Keratinocyte (primary cell): ENCODE measurements at regions not wholly inside any gene's neighbourhood (a gene's known extent, or its start where the extent isn't known, plus 50 kb on each side); places are given as distances from the start of the nearest gene placed in this dataset.

ENCODE experiments used
- DNase-seq: peaks from one replicate; pipeline ENCODE4 v3.0.0-alpha.2; 2011; ENCODE audit warnings: low read depth, missing footprints, low spot score
- FAIRE-seq: peaks from 2 replicates; lab custom pipeline; 2011; peaks lifted over from hg19 to GRCh38; lab: Jason Lieb, UNC
- H2AFZ ChIP-seq: 2 replicates; pipeline ENCODE4 v1.6.0; 2012; ENCODE audit warnings: low read length, control low read depth, inconsistent platforms; ENCODE audit not compliant: control insufficient read depth
- H3K27ac ChIP-seq: 2 replicates; pipeline ENCODE4 v1.5.1; 2011; ENCODE audit warnings: low read length; ENCODE audit not compliant: control insufficient read depth, insufficient read depth
- H3K27me3 ChIP-seq: 3 replicates; pipeline ENCODE4 v1.6.0; 2011; ENCODE audit warnings: low read length; ENCODE audit not compliant: control insufficient read depth, insufficient read depth; ENCODE audit errors: extremely low read depth
- H3K36me3 ChIP-seq, 2 experiments: 2 replicates in 1 of 2; 3 replicates in 1 of 2; pipeline ENCODE4 v1.5.1; 2011; ENCODE audit warnings: low read length in 2 of 2, mild to moderate bottlenecking in 1 of 2; ENCODE audit not compliant: control insufficient read depth in 2 of 2, insufficient read depth in 2 of 2; ENCODE audit errors: extremely low read depth in 1 of 2
- H3K4me1 ChIP-seq: 3 replicates; pipeline ENCODE4 v1.5.1; 2011; ENCODE audit warnings: low read length; ENCODE audit not compliant: control insufficient read depth, insufficient read depth; ENCODE audit errors: extremely low read depth
- H3K4me2 ChIP-seq: 3 replicates; pipeline ENCODE4 v1.6.0; 2011; ENCODE audit warnings: low read depth, low read length; ENCODE audit not compliant: control insufficient read depth, insufficient read depth; ENCODE audit errors: extremely low read depth
- H3K4me3 ChIP-seq, 3 experiments: fragments of 200-600 bp in 1 of 3; sonication (generic) in 1 of 3; 2 replicates in 2 of 3; 3 replicates in 1 of 3; pipeline ENCODE4 v1.5.1; 2011 to 2016; ENCODE audit warnings: low read length in 3 of 3, mild to moderate bottlenecking in 3 of 3, control low read depth in 2 of 3, inconsistent platforms in 1 of 3, low read depth in 1 of 3, mixed read lengths in 1 of 3, mixed run types in 1 of 3, moderate library complexity in 1 of 3; ENCODE audit not compliant: control insufficient read depth in 2 of 3, insufficient read depth in 2 of 3; ENCODE audit errors: extremely low read depth in 1 of 3
- H3K79me2 ChIP-seq: 2 replicates; pipeline ENCODE4 v1.6.0; 2012; ENCODE audit warnings: low read length; ENCODE audit not compliant: control insufficient read depth, insufficient read depth
- H3K9ac ChIP-seq: 3 replicates; pipeline ENCODE4 v1.6.0; 2011; ENCODE audit warnings: low read length; ENCODE audit not compliant: control insufficient read depth, insufficient read depth; ENCODE audit errors: extremely low read depth
- H3K9me1 ChIP-seq: 3 replicates; pipeline ENCODE4 v1.6.0; 2011; ENCODE audit warnings: low read length; ENCODE audit not compliant: control insufficient read depth, insufficient read depth; ENCODE audit errors: extremely low read depth
- H3K9me3 ChIP-seq: 2 replicates; pipeline ENCODE4 v1.5.1; 2012; ENCODE audit warnings: low read depth, low read length; ENCODE audit not compliant: control insufficient read depth
- H4K20me1 ChIP-seq: 3 replicates; pipeline ENCODE4 v1.6.0; 2011; ENCODE audit warnings: low read length; ENCODE audit not compliant: control insufficient read depth, insufficient read depth; ENCODE audit errors: extremely low read depth
- EZH2 ChIP-seq: IDR thresholded peaks from one replicate; pipeline ENCODE4 v1.6.1; 2012; ENCODE audit warnings: inconsistent platforms, mild to moderate bottlenecking, low read length, moderate library complexity
- dilution Hi-C: fragments of 300-500 bp; cut with MboI; formaldehyde crosslinking; loops from one replicate; pipeline ENCODE4 v1.7.0; 2020; ENCODE audit warnings: low sequenced_read_pairs; ENCODE audit not compliant: extremely low pct_ligation_motif_present
- TF ChIP-seq, protein P1 (sequence below), 3 experiments: IDR thresholded peaks in 1 of 3; conservative IDR thresholded peaks in 1 of 3; optimal IDR thresholded peaks in 1 of 3; 2 replicates in 2 of 3; 3 replicates in 1 of 3; pipeline versions ENCODE3 to v1.5.1; 2011; ENCODE audit warnings: low read length in 3 of 3, mild to moderate bottlenecking in 3 of 3, moderate library complexity in 2 of 3, control low read depth in 1 of 3, inconsistent platforms in 1 of 3; ENCODE audit not compliant: insufficient read depth in 2 of 3; ENCODE audit errors: extremely low read depth in 1 of 3

DNA sequence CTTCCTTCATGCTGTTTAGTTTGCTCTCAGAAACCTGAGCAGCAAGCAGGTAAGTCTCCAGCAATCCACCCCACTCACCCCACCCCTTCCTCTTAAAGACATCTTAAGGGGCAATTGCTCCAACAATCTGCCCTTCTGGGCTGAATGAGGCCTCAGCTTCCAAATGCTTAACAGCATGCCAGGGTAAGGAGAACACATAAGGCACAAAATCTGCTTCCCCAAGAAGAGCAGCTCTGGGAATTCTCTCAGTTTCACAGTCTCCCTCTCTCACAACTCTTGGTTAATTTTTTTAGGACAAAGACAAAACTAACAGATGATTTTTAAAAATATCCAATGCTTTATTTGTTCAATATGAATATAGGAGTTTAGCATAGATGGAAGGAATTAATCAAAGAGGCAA lies 288.9 kb upstream of the CCDC196 start:
- Histone ChIP-seq H3K4me2 (no peak overlapping the region), H3K9me3 (peaks cover 2% of the 10 kb centered on the region), H3K4me1 (no peaks in the 10 kb centered on the region), H4K20me1 (no peaks in the 10 kb centered on the region), H3K79me2 (no peaks in the 10 kb centered on the region), H3K27ac (no peak overlapping the region), H2AFZ (no peak overlapping the region), H3K36me3 (no peaks in the 10 kb centered on the region), H3K27me3 (no peaks in the 10 kb centered on the region), H3K9ac (no peak overlapping the region), H3K4me3 (no peak overlapping the region), H3K9me1 (no peaks in the 10 kb centered on the region)
- FAIRE-seq (no peak), DNase-seq (no peak)
- TF ChIP-seq, protein P1, sequence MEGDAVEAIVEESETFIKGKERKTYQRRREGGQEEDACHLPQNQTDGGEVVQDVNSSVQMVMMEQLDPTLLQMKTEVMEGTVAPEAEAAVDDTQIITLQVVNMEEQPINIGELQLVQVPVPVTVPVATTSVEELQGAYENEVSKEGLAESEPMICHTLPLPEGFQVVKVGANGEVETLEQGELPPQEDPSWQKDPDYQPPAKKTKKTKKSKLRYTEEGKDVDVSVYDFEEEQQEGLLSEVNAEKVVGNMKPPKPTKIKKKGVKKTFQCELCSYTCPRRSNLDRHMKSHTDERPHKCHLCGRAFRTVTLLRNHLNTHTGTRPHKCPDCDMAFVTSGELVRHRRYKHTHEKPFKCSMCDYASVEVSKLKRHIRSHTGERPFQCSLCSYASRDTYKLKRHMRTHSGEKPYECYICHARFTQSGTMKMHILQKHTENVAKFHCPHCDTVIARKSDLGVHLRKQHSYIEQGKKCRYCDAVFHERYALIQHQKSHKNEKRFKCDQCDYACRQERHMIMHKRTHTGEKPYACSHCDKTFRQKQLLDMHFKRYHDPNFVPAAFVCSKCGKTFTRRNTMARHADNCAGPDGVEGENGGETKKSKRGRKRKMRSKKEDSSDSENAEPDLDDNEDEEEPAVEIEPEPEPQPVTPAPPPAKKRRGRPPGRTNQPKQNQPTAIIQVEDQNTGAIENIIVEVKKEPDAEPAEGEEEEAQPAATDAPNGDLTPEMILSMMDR (optimal IDR thresholded peaks at IDR 0.05 in 1 of 3, IDR thresholded peaks at IDR 0.05 in 1 of 3, conservative IDR thresholded peaks at IDR 0.05 in 1 of 3; ENCODE audit: extremely low read depth in 1 of 3, insufficient read depth in 2 of 3, low read length in 3 of 3), result no peak
- no peak for TF ChIP-seq EZH2
- dilution Hi-C loops, result no loop called here

DNA sequence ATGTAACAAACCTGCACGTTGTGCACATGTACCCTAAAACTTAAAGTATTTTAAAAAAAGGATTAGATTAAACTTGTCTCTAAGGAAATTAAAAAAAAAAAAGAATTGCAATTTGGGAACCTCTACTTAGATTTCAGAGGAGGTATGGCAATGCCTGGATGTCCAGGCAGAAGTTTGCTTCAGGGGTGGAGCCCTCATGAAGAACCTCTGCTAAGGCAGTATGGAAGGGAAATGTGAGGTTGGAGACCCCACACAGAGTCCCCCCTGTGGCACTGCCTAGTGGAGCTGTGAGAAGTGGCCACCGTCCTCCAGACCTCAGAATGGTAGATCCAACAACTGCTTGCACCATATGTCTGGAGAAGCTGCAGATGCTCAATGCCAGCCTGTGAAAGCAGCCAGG lies 279.6 kb upstream of the CCDC196 start:
- H3K27me3 ChIP-seq, result no peaks in the 10 kb centered on the region
- no peak overlapping the region for H2AFZ ChIP-seq
- FAIRE-seq, result no peak
- no peak overlapping the region for H3K4me3 ChIP-seq
- DNase-seq, result no peak
- no peaks in the 10 kb centered on the region for H3K79me2 ChIP-seq
- H3K36me3 ChIP-seq, result no peaks in the 10 kb centered on the region
- H3K9me3 ChIP-seq, result no peaks in the 10 kb centered on the region
- no peaks in the 10 kb centered on the region for H4K20me1 ChIP-seq
- no peak overlapping the region for H3K4me2 ChIP-seq
- no peaks in the 10 kb centered on the region for H3K4me1 ChIP-seq
- no peak overlapping the region for H3K27ac ChIP-seq
- dilution Hi-C loops, result no loop called here
- H3K9me1 ChIP-seq, result no peaks in the 10 kb centered on the region
- TF ChIP-seq, protein P1 (optimal IDR thresholded peaks at IDR 0.05 in 1 of 3, IDR thresholded peaks at IDR 0.05 in 1 of 3, conservative IDR thresholded peaks at IDR 0.05 in 1 of 3; ENCODE audit: extremely low read depth in 1 of 3, insufficient read depth in 2 of 3, low read length in 3 of 3), result no peak
- no peak for TF ChIP-seq EZH2
- H3K9ac ChIP-seq, result no peak overlapping the region
